Testis (tissue), 2 donors: ENCODE measurements at regions not wholly inside any gene's neighbourhood (a gene's known extent, or its start where the extent isn't known, plus 50 kb on each side); places are given as distances from the start of the nearest gene placed in this dataset.
"Not testable (repeated sequence)": the region's sequence is repeated elsewhere in the genome, so short reads cannot be mapped to it uniquely, and the experiment has no call there.

Source experiments
- DNase-seq: peaks from one replicate; pipeline ENCODE4 v3.0.0-alpha.2; 2019
- H3K27ac ChIP-seq, 2 donors: fragments of 200-600 bp; sonication (generic); one replicate each; pipeline ENCODE4 v1.5.1; 2019
- H3K27me3 ChIP-seq: fragments of 200-600 bp; sonication (generic); one replicate; pipeline ENCODE4 v1.5.1; 2019
- H3K36me3 ChIP-seq: fragments of 200-600 bp; sonication (generic); one replicate; pipeline ENCODE4 v1.5.1; 2017; ENCODE audit warnings: low read depth; ENCODE audit errors: missing control alignments
- H3K4me1 ChIP-seq: fragments of 200-600 bp; sonication (generic); one replicate; pipeline ENCODE4 v1.5.1; 2019
- H3K4me3 ChIP-seq, 2 donors: fragments of 200-600 bp; sonication (generic); one replicate each; pipeline ENCODE4 v1.5.1; 2017 to 2019
- H3K9me3 ChIP-seq: fragments of 200-600 bp; sonication (generic); one replicate; pipeline ENCODE4 v1.5.1; 2017
- POLR2A ChIP-seq: fragments of 450-650 bp; IDR thresholded peaks from one replicate; pipeline ENCODE4 v1.6.1; 2017; ENCODE audit warnings: antibody characterized with exemption, mild to moderate bottlenecking, moderate library complexity
- WGBS, 2 donors: methylation state at CpG; one replicate each; pipeline ENCODE4 v1.1.5; 2018; 5-methylcytosine and 5-hydroxymethylcytosine counted together
- intact Hi-C: fragments of 100-400 bp; cut with DNase I; formaldehyde crosslinking; loops from one replicate; pipeline ENCODE4 v1.15.1; 2023; ENCODE audit warnings: low total_unique reads
- TF ChIP-seq, protein P1 (sequence below), 3 experiments: fragments of 450-650 bp in 2 of 3; fragments of 200-600 bp in 1 of 3; sonication (generic) in 1 of 3; IDR thresholded peaks; one replicate each; pipeline ENCODE4 v1.5.1; 2016 to 2019; ENCODE audit warnings: antibody characterized with exemption in 3 of 3, mild to moderate bottlenecking in 2 of 3, moderate library complexity in 1 of 3

DNA sequence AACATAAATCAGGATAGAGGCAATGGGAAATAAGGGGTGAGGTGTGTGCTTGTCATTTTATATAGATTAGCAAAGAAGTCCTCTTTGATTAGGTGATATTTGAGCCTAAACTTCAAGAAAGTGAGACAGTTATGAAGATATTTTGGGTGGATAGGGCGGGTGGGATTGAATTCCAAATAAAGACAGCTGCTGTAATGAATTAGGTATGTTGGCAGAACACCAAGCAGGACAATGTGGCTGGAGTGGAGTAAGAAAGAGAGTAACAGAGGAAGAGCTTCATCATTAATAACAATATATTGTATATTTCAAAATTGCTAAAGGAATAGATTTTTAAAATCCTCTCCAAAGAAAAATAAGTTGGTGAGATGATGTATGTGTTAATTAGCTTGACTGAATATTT lies 91.0 kb upstream of the CENPE start:
- H3K9me3 ChIP-seq: no peaks in the 10 kb centered on the region
- H3K4me3 ChIP-seq: no peak overlapping the region
- no peak for TF ChIP-seq POLR2A
- TF ChIP-seq, protein P1, sequence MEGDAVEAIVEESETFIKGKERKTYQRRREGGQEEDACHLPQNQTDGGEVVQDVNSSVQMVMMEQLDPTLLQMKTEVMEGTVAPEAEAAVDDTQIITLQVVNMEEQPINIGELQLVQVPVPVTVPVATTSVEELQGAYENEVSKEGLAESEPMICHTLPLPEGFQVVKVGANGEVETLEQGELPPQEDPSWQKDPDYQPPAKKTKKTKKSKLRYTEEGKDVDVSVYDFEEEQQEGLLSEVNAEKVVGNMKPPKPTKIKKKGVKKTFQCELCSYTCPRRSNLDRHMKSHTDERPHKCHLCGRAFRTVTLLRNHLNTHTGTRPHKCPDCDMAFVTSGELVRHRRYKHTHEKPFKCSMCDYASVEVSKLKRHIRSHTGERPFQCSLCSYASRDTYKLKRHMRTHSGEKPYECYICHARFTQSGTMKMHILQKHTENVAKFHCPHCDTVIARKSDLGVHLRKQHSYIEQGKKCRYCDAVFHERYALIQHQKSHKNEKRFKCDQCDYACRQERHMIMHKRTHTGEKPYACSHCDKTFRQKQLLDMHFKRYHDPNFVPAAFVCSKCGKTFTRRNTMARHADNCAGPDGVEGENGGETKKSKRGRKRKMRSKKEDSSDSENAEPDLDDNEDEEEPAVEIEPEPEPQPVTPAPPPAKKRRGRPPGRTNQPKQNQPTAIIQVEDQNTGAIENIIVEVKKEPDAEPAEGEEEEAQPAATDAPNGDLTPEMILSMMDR (IDR thresholded peaks at IDR 0.05): no peak
- intact Hi-C loops: no loop called here
- WGBS, 2 donors: 53 to 56% methylated on average over 1 of the region's 1 CpG
- H3K4me1 ChIP-seq: no peaks in the 10 kb centered on the region
- no peaks in the 10 kb centered on the region for H3K36me3 ChIP-seq
- DNase-seq: no peak
- no peaks in the 10 kb centered on the region for H3K27me3 ChIP-seq
- no peak overlapping the region for H3K27ac ChIP-seq

DNA sequence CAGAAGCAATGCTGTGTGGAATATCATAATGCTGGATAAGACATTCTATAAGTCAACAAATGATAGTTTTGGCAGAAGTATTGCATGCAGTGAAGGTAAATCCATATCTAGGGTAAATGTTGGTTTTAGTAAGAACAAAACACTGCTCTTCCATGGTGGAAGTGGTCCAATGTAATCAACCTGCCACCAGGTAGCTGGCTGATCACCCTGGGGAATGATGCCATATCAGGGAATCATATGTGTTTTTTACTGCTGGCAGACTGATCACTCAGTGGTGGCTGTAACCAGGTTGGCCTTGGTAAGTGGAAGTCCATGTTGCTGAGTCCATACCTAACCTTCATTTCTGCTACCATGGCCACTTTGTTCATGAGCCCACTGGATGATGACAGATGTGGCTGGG lies 74.0 kb upstream of the CENPE start:
- intact Hi-C loops: no loop called here
- Histone ChIP-seq H3K27me3 (no peaks in the 10 kb centered on the region), H3K9me3 (no peaks in the 10 kb centered on the region), H3K4me1 (no peaks in the 10 kb centered on the region), H3K27ac (no peak overlapping the region), H3K4me3 (no peak overlapping the region), H3K36me3 (no peaks in the 10 kb centered on the region)
- DNase-seq: no peak
- no peak for TF ChIP-seq POLR2A
- TF ChIP-seq, protein P1 (IDR thresholded peaks at IDR 0.05): no peak

DNA sequence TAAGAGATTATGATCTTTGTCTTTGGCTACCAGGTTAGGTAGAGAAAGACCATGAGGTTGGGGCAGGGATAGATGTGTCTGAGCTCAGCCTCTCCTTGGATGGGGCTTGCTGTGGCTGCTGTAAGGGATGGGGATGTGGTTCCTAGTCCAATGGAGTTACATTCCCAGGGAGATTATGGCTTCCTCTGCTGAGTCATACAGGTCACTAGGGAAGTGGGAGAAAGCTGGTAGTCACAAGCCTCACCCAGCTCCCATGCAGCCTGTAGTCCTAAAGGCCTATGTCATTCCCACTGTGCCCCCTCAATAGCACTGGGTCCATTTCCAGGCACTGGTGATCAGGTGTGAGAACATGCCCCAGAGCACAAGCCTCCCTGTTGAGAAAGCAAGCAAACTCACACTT lies 70.6 kb upstream of the CENPE start:
- no peak for DNase-seq
- Histone ChIP-seq H3K27me3 (no peaks in the 10 kb centered on the region), H3K36me3 (no peaks in the 10 kb centered on the region), H3K9me3 (no peaks in the 10 kb centered on the region), H3K27ac (no peak overlapping the region), H3K4me3 (no peak overlapping the region), H3K4me1 (no peaks in the 10 kb centered on the region)
- intact Hi-C loops: no loop called here
- no peak for TF ChIP-seq POLR2A
- TF ChIP-seq, protein P1 (IDR thresholded peaks at IDR 0.05): no peak

DNA sequence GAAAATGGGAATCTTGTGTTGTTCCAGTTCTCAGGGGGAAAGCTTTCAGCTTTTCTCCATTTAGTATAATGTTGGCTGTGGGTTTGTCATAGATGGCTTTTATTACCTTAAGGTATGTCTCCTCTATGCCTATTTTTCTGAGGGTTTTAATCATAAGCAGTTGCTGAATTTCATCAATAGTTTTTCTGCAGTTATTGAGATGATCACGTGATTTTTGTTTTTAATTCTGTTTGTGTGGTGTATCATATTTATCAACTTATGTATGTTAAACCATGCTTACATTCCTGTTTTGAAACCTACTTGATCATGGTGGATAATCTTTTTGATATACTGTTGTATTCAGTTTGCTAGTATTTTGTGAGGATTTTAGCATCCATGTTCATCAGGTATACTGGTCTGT lies 66.8 kb upstream of the CENPE start:
- H3K27ac ChIP-seq: no peak overlapping the region
- 94 to 95% methylated on average over 1 of the region's 1 CpG for WGBS, 2 donors
- intact Hi-C loops: no loop called here

DNA sequence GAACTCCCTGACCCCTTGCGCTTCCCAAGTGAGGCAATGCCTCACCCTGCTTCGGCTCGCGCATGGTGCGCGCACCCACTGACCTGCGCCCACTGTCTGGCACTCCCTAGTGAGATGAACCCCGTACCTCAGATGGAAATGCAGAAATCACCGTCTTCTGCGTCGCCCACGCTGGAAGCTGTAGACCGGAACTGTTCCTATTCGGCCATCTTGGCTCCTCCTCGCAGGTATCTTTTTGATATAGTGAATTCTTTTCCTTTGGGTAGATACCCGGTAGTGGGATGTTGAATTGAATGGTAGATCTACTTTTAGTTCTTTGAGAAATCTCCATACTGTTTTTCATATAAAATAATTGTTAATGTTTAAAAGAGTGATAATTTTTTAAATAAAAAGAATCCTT lies 57.9 kb upstream of the CENPE start:
- not testable (repeated sequence) for H3K27me3 ChIP-seq, DNase-seq
- 81 to 87% methylated on average over 16 of the region's 16 CpGs for WGBS, 2 donors

More for the DNA sequence above, 66.8 kb upstream of the CENPE start:
- no peaks in the 10 kb centered on the region for H3K27me3 ChIP-seq
- no peaks in the 10 kb centered on the region for H3K4me1 ChIP-seq
- no peak overlapping the region for H3K4me3 ChIP-seq
- TF ChIP-seq, protein P1 (IDR thresholded peaks at IDR 0.05): no peak
- no peak for TF ChIP-seq POLR2A
- no peak for DNase-seq
- no peaks in the 10 kb centered on the region for H3K9me3 ChIP-seq
- no peaks in the 10 kb centered on the region for H3K36me3 ChIP-seq

More for the DNA sequence above, 57.9 kb upstream of the CENPE start:
- H3K36me3 ChIP-seq, H3K9me3 ChIP-seq, intact Hi-C loops, H3K27ac ChIP-seq, H3K4me1 ChIP-seq, H3K4me3 ChIP-seq: not testable (repeated sequence)
